GM19239 (cell line): ENCODE measurements at regions not wholly inside any gene's neighbourhood (a gene's known extent, or its start where the extent isn't known, plus 50 kb on each side); places are given as distances from the start of the nearest gene placed in this dataset.
"Not testable (repeated sequence)": the region's sequence is repeated elsewhere in the genome, so short reads cannot be mapped to it uniquely, and the experiment has no call there.

Experiments
- DNase-seq: peaks from one replicate; pipeline ENCODE4 v3.0.0; 2011; ENCODE audit warnings: low spot score; ENCODE audit not compliant: insufficient read length
- FAIRE-seq: peaks from 2 replicates; lab custom pipeline; 2011; peaks lifted over from hg19 to GRCh38; lab: Jason Lieb, UNC

DNA sequence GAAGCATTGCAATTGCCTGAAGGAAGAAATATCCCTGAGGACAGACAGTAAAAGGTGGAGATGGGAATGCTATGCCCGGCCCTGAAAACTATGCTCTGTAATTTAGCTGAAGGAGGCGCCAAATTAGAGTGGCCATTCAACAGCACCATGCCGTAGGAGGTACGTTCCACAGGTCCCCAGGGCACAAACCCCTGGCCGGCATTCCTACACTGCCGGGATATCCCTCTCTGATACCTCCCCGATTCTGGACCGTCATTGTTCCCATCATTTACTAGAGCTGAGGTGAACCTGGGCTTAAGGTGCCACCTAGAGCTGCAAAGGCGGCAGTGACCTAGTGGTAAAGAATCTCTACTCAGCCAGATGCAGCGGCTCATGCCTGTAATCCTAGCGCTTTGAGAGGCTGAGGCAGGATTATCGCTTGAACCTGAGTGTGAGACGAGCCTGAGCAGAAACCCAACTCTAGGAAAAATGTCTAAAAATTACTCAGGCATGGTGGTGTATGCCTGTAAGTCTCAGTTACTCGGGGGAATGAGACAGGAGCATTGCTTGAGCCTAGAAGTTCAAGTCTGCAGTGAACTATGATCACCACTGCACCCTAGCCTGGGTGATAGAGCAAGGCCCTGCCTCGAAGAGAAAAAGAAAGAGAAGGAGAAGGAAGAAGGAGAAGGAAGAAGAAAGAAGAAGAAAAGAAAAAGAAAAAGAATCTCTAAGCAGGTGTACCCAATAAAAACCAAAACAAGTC lies 53.0 kb upstream of the TNKS2 start:
- DNase-seq, result no peak
- no peak for FAIRE-seq

DNA sequence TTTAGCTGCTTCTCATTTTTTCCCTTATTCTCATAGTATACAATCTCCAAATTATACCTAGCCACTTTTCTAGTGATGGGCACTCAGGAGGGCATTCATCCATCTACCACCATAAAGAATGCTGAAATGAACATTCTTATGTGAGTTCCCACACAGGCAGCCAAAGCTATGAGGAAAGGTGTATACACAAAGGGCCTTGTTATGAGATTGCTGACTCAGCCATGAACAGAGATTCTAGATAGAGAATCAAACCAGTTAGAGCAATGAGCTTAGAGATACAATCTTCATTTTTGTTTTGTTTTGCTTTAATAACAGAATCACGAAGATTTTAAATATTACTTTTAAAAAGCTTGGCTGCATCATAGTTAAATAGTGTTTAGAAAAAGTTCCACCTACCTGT lies 54.8 kb upstream of the TNKS2 start:
- DNase-seq (no peak), FAIRE-seq (no peak)

- FAIRE-seq (no peak), DNase-seq (no peak)
Observed at GRCh38 chr10:91742229-91742628, 56.0 kb upstream of the TNKS2 start.

- DNase-seq (no peak), FAIRE-seq (no peak)
Observed at GRCh38 chr10:91741356-91741755, 56.9 kb upstream of the TNKS2 start.

- FAIRE-seq, result no peak
- DNase-seq, result no peak
Observed at GRCh38 chr10:91740353-91740924, 57.8 kb upstream of the TNKS2 start.

GRCh38 chr10:91732265-91732664 lies 66.0 kb upstream of the TNKS2 start:
- not testable (repeated sequence) for DNase-seq, FAIRE-seq

GRCh38 chr10:91729339-91729738 lies 68.9 kb upstream of the TNKS2 start:
- DNase-seq, FAIRE-seq: not testable (repeated sequence)

DNA sequence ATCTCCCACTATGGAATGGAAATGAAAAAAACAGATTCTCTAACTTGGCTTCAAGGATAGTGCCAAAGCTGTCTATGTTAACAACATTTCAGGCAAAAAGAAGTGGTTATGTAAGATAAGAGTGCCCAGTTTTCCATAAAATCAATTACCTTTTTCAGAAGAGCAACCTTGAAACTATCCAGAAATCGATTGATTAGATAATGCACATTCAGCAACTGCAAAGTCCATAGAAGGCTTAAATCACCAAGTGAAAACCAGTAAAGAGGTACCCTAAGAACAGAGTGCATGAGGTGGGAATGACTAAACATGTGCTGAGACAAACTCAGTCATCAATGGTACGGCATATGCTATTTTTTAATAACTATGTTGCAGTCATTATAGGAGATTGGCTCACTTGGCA lies 71.9 kb upstream of the TNKS2 start:
- FAIRE-seq (no peak), DNase-seq (no peak)

GRCh38 chr10:91724933-91725332 lies 73.3 kb upstream of the TNKS2 start:
- FAIRE-seq (no peak), DNase-seq (no peak)

DNA sequence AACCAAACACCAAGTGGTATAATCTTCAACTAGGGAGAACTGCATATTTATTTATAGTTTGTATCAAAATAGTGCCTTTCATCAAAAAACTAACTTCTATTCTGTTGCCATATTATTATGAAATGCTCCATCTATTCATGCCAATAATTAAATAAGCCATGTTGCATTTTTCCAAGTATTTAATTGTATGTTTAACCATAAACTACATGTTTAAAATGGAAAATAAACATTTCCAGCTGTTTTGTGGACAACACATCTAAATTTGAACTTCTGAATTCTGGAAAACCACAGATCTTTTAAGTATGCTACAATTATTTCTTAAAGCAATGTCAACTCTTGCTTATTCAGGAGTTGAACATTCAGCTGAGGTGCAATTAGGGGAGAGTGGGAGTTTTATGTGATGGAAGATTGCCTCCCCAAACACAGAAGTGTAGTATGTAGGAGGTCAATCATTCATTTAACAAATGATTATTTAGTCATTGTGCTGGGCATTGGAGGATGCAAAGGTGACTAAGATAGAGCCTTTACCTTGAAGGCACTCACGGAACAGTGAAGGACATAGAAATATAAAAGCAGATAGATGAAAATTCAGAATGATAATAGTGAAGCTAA lies 80.7 kb upstream of the PPP1R3C start:
- DNase-seq (no peak), FAIRE-seq (no peak)

- FAIRE-seq (peak; percentile 91), DNase-seq (peak; percentile 10)
Observed at GRCh38 chr10:91711885-91712680, 79.2 kb upstream of the PPP1R3C start.

DNA sequence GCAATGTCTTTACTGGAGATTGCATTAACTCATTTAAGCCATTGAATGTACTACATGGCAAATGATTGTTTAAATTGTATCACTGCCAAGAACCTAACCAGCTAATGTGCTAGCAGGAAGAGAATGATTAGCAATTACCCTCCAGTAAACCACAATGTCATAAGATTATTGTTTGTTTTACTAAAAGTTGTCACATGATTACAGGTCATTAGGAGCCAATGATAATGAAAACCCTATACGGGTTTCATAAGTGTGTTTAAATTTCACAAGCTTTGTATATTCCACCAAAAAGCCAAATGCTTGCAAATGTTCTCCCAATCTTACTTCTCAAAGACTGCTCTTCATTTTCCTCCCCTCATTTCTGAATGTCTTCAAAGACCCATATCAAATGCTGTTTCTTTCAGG lies 76.5 kb upstream of the PPP1R3C start:
- no peak for FAIRE-seq
- DNase-seq, result no peak

DNA sequence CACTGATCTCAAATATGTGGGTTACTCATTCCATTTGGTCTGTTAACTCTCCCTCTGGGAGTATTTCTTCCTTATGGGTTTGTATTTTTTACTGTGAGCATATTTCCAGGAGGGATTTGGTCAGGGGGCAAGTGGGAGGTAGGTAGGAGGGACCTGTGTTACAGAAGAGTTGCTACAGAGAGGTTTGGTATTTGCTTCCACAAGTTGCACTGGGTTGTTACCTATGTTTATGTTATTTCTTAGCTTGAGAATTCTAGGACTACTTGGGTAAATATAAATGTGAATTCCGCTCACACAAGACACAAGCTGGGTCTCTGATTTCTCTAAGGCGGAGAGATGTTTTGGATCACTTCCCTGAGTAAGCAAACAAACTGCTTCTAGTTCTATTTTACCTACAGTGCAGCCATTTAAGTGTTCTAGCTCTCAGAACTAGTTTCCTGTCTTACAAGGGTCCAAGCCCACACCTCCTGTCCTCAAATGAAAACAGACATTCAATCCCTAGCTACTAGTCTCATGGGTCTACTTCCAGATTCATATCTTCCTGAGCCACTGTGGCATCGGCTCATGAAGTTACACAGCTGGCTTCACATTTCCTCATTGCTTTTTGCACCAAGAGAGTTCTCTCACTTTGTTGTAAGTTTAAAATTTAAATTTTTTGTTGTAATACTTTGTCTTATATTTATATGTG lies 75.4 kb upstream of the PPP1R3C start:
- no peak for DNase-seq
- no peak for FAIRE-seq

GRCh38 chr10:91707236-91707635 lies 74.4 kb upstream of the PPP1R3C start:
- DNase-seq (no peak), FAIRE-seq (peak; percentile 18)

- FAIRE-seq (no peak), DNase-seq (no peak)
Observed at GRCh38 chr10:91705948-91706670, 73.2 kb upstream of the PPP1R3C start.

GRCh38 chr10:91702620-91703019 lies 69.7 kb upstream of the PPP1R3C start:
- FAIRE-seq, result no peak
- DNase-seq, result no peak

GRCh38 chr10:91700788-91701444 lies 68.0 kb upstream of the PPP1R3C start:
- DNase-seq (no peak), FAIRE-seq (no peak)

DNA sequence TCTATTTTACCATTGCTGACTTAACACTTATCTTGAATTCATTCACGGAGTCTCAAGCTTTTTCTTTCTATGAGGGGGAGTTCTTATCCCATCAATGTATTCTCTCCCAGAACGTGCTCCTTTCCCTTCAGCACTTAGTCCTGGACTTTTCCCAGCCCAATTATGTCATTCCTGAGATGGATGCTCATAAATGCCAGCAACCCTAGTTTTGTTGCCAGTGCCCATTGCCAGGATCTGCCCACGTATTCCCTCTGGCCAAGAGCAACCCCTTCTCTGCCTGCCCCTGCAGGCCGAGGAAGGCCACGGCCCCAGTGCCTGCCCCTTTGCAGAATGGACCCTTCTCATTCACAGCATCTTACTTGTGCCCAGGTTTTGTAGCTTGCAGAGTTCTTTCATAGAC lies 67.4 kb upstream of the PPP1R3C start:
- FAIRE-seq (no peak), DNase-seq (no peak)

DNA sequence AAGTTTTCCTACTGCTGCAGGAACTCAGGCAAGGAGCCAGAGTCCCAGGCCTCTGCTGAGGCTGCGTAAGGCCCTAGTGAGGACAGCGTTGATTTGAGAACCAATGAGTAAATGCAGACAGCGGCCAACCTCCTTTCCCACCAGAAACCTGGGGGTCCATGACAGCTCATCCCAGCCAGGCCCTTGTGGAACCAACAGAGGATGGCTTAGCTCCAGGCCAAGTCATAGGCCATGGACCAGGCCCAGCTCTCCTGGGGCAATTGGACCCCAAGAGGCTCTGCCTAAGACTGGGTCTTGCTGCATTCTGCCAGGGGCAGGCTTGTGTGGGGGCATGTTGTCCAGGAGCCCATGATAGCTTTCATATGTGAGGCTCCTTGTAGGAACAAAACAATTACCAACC lies 65.4 kb upstream of the PPP1R3C start:
- DNase-seq (no peak), FAIRE-seq (no peak)
